Activated CD4-positive, alpha-beta T cell treated with anti-CD3 and anti-CD28 coated beads for 36 hours (primary cell): ENCODE measurements at regions not wholly inside any gene's neighbourhood (a gene's known extent, or its start where the extent isn't known, plus 50 kb on each side); places are given as distances from the start of the nearest gene placed in this dataset.

Source experiments
- ATAC-seq: fragments of 200-7000 bp; cut with Tn5 transposase; one replicate; pipeline ENCODE4 v1.10.0; 2021; ENCODE audit warnings: mild to moderate bottlenecking, moderate library complexity
- CTCF ChIA-PET: fragments of 350-600 bp; sonication (Branson Sonifier 250); formaldehyde crosslinking; loops from one replicate; lab custom pipeline; 2021; ENCODE audit warnings: antibody characterized with exemption; lab: Charles Lee
- POLR2A ChIA-PET: fragments of 350-600 bp; sonication (Branson Sonifier 250); formaldehyde crosslinking; loops from one replicate; lab custom pipeline; 2021; ENCODE audit warnings: antibody characterized with exemption, inconsistent platforms; lab: Charles Lee
- DNase-seq: peaks from one replicate; pipeline ENCODE4 v3.0.0-alpha.2; 2020
- H3K27ac Mint-ChIP-seq: one replicate; pipeline ENCODE4 v1.8.0; 2021; ENCODE audit warnings: mixed read lengths
- H3K27me3 Mint-ChIP-seq: one replicate; pipeline ENCODE4 v1.8.0; 2021; ENCODE audit warnings: mixed read lengths
- H3K36me3 Mint-ChIP-seq: one replicate; pipeline ENCODE4 v1.8.0; 2021; ENCODE audit warnings: low read depth, mixed read lengths
- H3K4me1 Mint-ChIP-seq: one replicate; pipeline ENCODE4 v1.8.0; 2021; ENCODE audit warnings: mixed read lengths
- H3K4me3 Mint-ChIP-seq: one replicate; pipeline ENCODE4 v1.8.0; 2021; ENCODE audit warnings: mild to moderate bottlenecking, moderate library complexity, mixed read lengths
- H3K9me3 Mint-ChIP-seq: one replicate; pipeline ENCODE4 v1.8.0; 2021; ENCODE audit warnings: low read depth, mixed read lengths
- intact Hi-C, 2 experiments: fragments of 100-400 bp; cut with DNase I in 1 of 2; cut with micrococcal nuclease in 1 of 2; formaldehyde crosslinking; loops; one replicate each; pipeline versions ENCODE4 v1.14.2 to v1.15.1; 2022 to 2024; cut with DNase I, micrococcal nuclease

- Mint-ChIP-seq H3K36me3 (no peaks in the 10 kb centered on the region), H3K27me3 (peaks cover 7% of the 10 kb centered on the region), H3K4me3 (no peak overlapping the region), H3K27ac (peak overlapping the region; percentile 9), H3K9me3 (peaks cover 1% of the 10 kb centered on the region), H3K4me1 (no peaks in the 10 kb centered on the region)
- DNase-seq (no peak), ATAC-seq (no peak)
- intact Hi-C loops: no loop called here
- POLR2A ChIA-PET: no interaction called here
- CTCF ChIA-PET: interaction anchor here (0.6 to 1.3 kb wide), 4 partner anchors 9 to 729 kb away, joined by 3 to 4 read pairs (median 4); no protein-coding TSS in a partner anchor
Measured at GRCh38 chr21:14753466-14754258, 207.5 kb upstream of the SAMSN1 start.

DNA sequence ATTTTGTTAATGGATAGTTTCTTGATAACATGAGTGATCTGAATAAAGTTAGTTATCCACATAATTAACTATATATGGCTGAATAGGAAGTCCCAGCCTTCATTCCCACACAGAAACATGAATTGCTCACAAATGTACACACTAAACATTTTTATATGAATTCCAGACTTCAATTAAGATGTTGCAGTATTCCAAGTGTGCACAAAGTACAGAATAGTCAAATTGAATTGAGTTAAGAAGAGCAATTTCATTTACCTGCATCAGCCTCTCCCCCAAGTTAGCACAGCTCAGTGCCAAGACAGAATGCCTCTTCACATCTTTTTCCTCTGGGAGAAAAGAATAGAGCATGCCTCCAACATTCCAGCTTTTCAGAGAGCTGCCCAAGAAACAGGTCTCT, 207.0 kb upstream of the SAMSN1 start:
- intact Hi-C loops: no loop called here
- ATAC-seq (no peak), DNase-seq (no peak)
- H3K4me1 Mint-ChIP-seq: no peaks in the 10 kb centered on the region
- H3K9me3 Mint-ChIP-seq: peaks cover 1% of the 10 kb centered on the region
- peaks cover 9% of the 10 kb centered on the region for H3K27me3 Mint-ChIP-seq
- H3K27ac Mint-ChIP-seq: no peak overlapping the region
- H3K36me3 Mint-ChIP-seq: no peaks in the 10 kb centered on the region
- CTCF ChIA-PET: interaction anchor here (0.6 to 1.1 kb wide), 2 partner anchors 10 to 20 kb away, joined by 3 read pairs; no protein-coding TSS in a partner anchor
- POLR2A ChIA-PET: no interaction called here
- no peak overlapping the region for H3K4me3 Mint-ChIP-seq

GRCh38 chr21:14752345-14752909, 206.3 kb upstream of the SAMSN1 start:
- H3K36me3 Mint-ChIP-seq: no peaks in the 10 kb centered on the region
- POLR2A ChIA-PET: no interaction called here
- no peak for ATAC-seq
- DNase-seq: no peak
- H3K4me3 Mint-ChIP-seq: no peak overlapping the region
- peaks cover 9% of the 10 kb centered on the region for H3K27me3 Mint-ChIP-seq
- CTCF ChIA-PET: no interaction called here
- intact Hi-C loops: no loop called here
- H3K27ac Mint-ChIP-seq: no peak overlapping the region
- no peaks in the 10 kb centered on the region for H3K4me1 Mint-ChIP-seq
- peaks cover 1% of the 10 kb centered on the region for H3K9me3 Mint-ChIP-seq

DNA sequence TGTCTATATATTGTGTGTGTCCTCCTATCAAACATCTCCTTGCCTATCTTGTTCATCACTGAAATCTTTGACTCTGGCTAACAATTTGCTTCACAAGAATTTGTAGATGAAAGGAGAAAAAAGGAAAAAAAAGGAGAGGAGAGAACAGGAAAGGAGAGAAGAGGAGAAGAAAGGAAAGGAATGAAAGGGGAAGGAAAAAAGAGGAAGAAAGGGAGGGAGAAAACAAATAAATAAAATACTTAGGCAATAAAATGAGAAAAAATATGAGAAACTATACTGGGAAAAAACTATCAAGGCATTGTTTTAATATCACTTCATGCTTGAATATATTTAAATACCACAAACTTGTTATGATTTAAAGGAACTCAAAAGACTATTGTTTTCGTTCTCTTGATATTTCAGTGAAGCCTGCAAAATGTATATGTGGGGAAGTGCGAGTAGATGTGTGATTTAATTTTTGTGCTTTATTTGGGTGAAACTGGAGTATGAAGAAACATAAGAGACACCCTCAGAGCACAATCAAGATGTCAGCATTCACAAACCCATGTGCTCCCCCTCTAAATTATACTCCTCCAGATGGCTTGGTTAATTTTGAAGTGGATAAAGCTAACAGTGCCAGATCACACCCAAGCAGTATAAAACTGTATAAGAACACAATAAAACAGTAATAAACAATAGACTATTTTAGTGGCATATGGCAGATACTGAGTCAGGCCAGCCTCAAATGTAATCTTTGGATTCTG, 205.7 kb upstream of the SAMSN1 start:
- ATAC-seq (no peak), DNase-seq (no peak)
- Mint-ChIP-seq H3K4me3 (no peak overlapping the region), H3K27me3 (peaks cover 9% of the 10 kb centered on the region), H3K36me3 (no peaks in the 10 kb centered on the region), H3K27ac (no peak overlapping the region), H3K4me1 (no peaks in the 10 kb centered on the region), H3K9me3 (peaks cover 1% of the 10 kb centered on the region)
- CTCF ChIA-PET: interaction anchor here (1.1 kb wide), 1 partner anchor 14 kb away, joined by 3 read pairs; no protein-coding TSS in a partner anchor
- intact Hi-C loops: no loop called here
- POLR2A ChIA-PET: no interaction called here

- Mint-ChIP-seq H3K36me3 (no peaks in the 10 kb centered on the region), H3K27ac (no peak overlapping the region), H3K4me3 (no peak overlapping the region), H3K27me3 (peaks cover 13% of the 10 kb centered on the region), H3K9me3 (peaks cover 1% of the 10 kb centered on the region), H3K4me1 (no peaks in the 10 kb centered on the region)
- ChIA-PET CTCF (interaction anchor here (1.1 kb wide), 1 partner anchor 13 kb away, joined by 3 read pairs; no protein-coding TSS in a partner anchor), POLR2A (no interaction called here)
- DNase-seq: no peak
- ATAC-seq: no peak
- intact Hi-C loops: no loop called here
Measured at GRCh38 chr21:14751011-14751410, 204.9 kb upstream of the SAMSN1 start.

DNA sequence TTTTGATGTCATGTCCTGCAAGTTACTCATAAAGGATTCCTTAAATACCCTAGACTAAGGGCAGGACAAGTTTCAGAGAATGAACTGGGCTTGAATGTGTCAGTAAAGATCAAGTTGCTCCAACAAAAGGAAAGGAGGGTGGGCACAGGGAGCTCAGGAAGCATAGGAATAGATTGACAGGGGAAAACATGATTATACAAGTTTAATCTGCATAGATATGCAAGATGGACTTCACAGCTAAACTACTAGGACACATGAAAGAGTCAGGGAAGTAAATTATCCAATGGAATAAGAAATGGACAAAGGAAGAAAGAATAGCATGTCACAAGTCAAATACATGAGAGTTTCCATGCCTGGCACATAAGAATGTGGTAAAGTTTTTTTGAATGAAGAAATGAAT, 203.9 kb upstream of the SAMSN1 start:
- Mint-ChIP-seq H3K4me1 (no peaks in the 10 kb centered on the region), H3K4me3 (no peak overlapping the region), H3K9me3 (peaks cover 1% of the 10 kb centered on the region), H3K27me3 (peaks cover 15% of the 10 kb centered on the region), H3K27ac (no peak overlapping the region), H3K36me3 (no peaks in the 10 kb centered on the region)
- POLR2A ChIA-PET: no interaction called here
- no peak for DNase-seq
- ATAC-seq: no peak
- CTCF ChIA-PET: no interaction called here
- intact Hi-C loops: no loop called here

DNA sequence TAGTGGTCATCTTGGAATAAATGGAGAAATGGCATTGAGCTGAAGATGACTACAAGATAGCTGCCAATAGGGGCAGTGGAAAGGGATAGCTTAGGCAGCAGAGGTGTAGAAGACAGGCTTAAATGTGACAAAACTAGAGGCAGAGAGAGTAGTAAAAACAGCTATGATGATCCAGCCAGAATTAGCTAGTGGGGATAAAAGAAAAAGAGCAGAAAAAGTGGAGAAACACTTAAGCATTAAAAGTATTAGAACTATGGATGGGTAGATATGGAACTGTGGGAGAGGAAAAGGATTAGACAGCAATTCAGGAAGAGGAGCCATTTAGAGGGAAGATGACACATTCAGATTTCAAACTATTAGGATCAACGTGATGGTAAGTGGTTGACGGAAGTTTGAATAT, 202.5 kb upstream of the SAMSN1 start:
- H3K9me3 Mint-ChIP-seq: peaks cover 1% of the 10 kb centered on the region
- ChIA-PET CTCF (interaction anchor here (1.5 kb wide), 1 partner anchor 10 kb away, joined by 5 read pairs; no protein-coding TSS in a partner anchor), POLR2A (no interaction called here)
- ATAC-seq (no peak), DNase-seq (no peak)
- H3K27ac Mint-ChIP-seq: no peak overlapping the region
- H3K27me3 Mint-ChIP-seq: peaks cover 17% of the 10 kb centered on the region
- no peak overlapping the region for H3K4me3 Mint-ChIP-seq
- intact Hi-C loops: no loop called here
- peaks cover 1% of the 10 kb centered on the region for H3K36me3 Mint-ChIP-seq
- H3K4me1 Mint-ChIP-seq: no peaks in the 10 kb centered on the region

- H3K4me3 Mint-ChIP-seq: no peak overlapping the region
Measured at GRCh38 chr21:14744368-14744767, 198.3 kb upstream of the SAMSN1 start.

DNA sequence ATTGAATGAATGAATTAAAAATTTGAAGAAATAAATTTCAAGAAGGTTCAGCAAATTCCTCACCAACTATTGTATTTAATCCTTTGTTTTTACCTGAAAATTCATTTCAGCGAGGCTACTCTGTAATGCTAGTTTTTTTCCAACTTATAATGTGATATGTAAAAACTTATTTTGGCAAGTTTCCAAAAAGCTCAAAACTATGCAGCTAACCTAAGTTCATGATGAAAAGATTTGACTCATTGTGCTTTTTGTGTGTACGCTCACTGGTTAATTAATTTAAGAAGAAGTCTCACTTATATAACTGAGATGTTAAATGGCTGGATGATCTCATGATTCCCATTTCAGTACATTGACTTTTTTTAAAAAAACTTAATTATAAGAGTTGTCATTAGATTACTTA, 196.0 kb upstream of the SAMSN1 start:
- peaks cover 3% of the 10 kb centered on the region for H3K9me3 Mint-ChIP-seq
- H3K27me3 Mint-ChIP-seq: peaks cover 8% of the 10 kb centered on the region
- ChIA-PET POLR2A (no interaction called here), CTCF (interaction anchor here (0.9 to 1.5 kb wide), 4 partner anchors 11 to 359 kb away, joined by 3 to 5 read pairs (median 4); partner anchors contain the start of gene HSPA13)
- peaks cover 1% of the 10 kb centered on the region for H3K36me3 Mint-ChIP-seq
- DNase-seq: no peak
- no peak for ATAC-seq
- intact Hi-C loops: no loop called here
- H3K4me1 Mint-ChIP-seq: peaks cover 8% of the 10 kb centered on the region
- no peak overlapping the region for H3K4me3 Mint-ChIP-seq
- no peak overlapping the region for H3K27ac Mint-ChIP-seq

More at GRCh38 chr21:14744368-14744767, 198.3 kb upstream of the SAMSN1 start:
- DNase-seq (no peak), ATAC-seq (no peak)
- Mint-ChIP-seq H3K27ac (no peak overlapping the region), H3K27me3 (peaks cover 12% of the 10 kb centered on the region), H3K9me3 (peaks cover 3% of the 10 kb centered on the region), H3K36me3 (peaks cover 1% of the 10 kb centered on the region), H3K4me1 (no peaks in the 10 kb centered on the region)
- intact Hi-C loops: no loop called here
- POLR2A ChIA-PET: no interaction called here
- CTCF ChIA-PET: interaction anchor here (0.9 kb wide), 1 partner anchor 8 kb away, joined by 3 read pairs; no protein-coding TSS in a partner anchor

DNA sequence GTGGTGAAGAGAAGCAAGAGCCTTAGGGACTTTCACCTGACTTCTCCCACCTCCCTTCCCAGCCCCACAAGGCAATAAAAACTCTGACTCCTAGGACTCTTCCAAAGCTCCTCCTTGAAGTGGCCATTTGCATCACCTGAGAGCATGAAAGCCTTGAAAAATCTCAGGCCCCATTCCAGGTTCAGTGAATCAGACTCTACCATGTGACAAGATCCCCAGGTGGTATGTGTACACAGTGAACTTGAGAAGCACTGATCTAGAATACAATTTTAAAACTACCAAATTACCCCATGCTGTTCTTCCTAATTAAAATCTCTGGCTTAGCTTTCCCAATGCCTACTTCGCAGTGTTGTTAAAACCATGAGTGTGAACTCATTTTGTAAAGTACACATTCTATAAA, 195.1 kb upstream of the SAMSN1 start:
- ATAC-seq: no peak
- Mint-ChIP-seq H3K27ac (no peak overlapping the region), H3K9me3 (peaks cover 3% of the 10 kb centered on the region), H3K4me1 (peaks cover 15% of the 10 kb centered on the region), H3K4me3 (no peak overlapping the region), H3K27me3 (peaks cover 6% of the 10 kb centered on the region), H3K36me3 (peaks cover 1% of the 10 kb centered on the region)
- intact Hi-C loops: no loop called here
- POLR2A ChIA-PET: no interaction called here
- no peak for DNase-seq
- CTCF ChIA-PET: interaction anchor here (0.6 to 1.1 kb wide), 5 partner anchors 10 to 303 kb away, joined by 3 to 5 read pairs (median 3); no protein-coding TSS in a partner anchor

DNA sequence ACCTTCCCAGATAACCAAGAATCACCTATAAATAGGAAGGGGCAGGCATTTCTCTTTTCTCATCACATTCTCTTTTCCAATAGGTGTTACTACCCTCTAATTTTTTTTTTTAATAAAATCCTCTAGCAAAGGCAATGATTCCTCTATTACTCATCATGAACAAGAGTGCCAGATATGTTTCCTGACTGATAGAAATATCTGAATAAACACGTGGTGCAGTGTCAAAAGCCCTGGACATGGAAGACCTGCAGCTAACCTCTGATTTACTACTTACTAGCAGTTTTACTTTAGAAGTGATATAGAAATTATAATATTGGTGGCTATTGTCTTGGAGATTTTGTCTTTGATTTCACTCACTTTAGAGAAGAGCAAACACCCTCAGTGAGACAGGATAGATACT, 194.6 kb upstream of the SAMSN1 start:
- Mint-ChIP-seq H3K9me3 (peaks cover 3% of the 10 kb centered on the region), H3K27ac (no peak overlapping the region), H3K4me3 (no peak overlapping the region), H3K4me1 (peaks cover 19% of the 10 kb centered on the region), H3K27me3 (peaks cover 2% of the 10 kb centered on the region), H3K36me3 (peaks cover 1% of the 10 kb centered on the region)
- ATAC-seq: no peak
- ChIA-PET POLR2A (no interaction called here), CTCF (interaction anchor here (1.0 to 1.1 kb wide), 3 partner anchors 22 to 303 kb away, joined by 3 to 5 read pairs (median 3); no protein-coding TSS in a partner anchor)
- intact Hi-C loops: no loop called here
- DNase-seq: no peak
